GM18858 (cell line): ENCODE measurements at regions not wholly inside any gene's neighbourhood (a gene's known extent, or its start where the extent isn't known, plus 50 kb on each side); places are given as distances from the start of the nearest gene placed in this dataset.

Experiments used
- ATAC-seq: cut with Tn5 transposase; IDR thresholded peaks from one replicate; pipeline ENCODE4 v1.9.1; 2021; ENCODE audit not compliant: unreplicated experiment

- no peak for ATAC-seq
Observed at GRCh38 chr4:92101737-92102172, 202.0 kb upstream of the GRID2 start.

GRCh38 chr4:92104506-92104905 is 199.3 kb upstream of the GRID2 start:
- ATAC-seq = no peak

DNA sequence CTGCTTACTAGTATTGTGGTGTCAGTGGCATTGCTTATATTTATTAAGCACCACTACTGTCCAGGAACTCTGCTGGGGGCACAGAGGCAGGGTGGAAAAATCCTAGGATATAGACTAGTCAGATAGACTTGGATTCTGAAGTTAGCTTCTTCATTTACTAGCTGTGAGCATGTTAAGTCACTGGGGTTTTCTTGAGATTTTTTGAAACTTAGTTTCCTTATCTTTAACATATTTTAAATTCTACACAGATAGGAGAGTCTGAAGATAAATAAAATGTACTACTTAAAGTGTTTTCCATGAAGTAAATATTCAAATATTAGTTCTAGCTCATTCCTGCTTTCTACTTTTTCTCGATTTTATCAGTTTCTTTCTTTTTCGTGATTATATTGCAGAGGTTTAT is 196.9 kb upstream of the GRID2 start:
- ATAC-seq = no peak

- no peak for ATAC-seq
Observed at GRCh38 chr4:92111493-92111892, 192.3 kb upstream of the GRID2 start.

- ATAC-seq = no peak
Observed at GRCh38 chr4:92112805-92113204, 191.0 kb upstream of the GRID2 start.

GRCh38 chr4:92120810-92121498 is 182.8 kb upstream of the GRID2 start:
- ATAC-seq = no peak

GRCh38 chr4:92122911-92123310 is 180.9 kb upstream of the GRID2 start:
- ATAC-seq = no peak

DNA sequence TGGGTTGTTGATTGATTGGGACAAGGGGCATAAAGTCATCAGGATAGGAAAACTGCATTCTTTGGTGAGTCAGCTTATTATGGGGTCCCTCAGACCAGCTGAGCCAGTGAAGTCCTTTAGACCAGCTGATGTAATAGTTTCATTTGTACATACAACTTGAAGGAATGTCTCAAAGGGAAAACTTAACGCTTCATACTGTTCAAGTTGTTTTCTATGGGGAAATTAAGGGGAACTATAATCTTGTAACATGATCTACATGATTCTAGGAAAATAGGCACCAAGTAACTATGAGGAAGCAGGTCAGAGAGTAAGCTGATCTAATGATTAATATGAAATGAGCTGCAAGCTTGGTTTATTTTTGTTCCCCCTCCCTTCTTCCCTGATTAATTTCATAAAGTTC is 175.1 kb upstream of the GRID2 start:
- no peak for ATAC-seq

DNA sequence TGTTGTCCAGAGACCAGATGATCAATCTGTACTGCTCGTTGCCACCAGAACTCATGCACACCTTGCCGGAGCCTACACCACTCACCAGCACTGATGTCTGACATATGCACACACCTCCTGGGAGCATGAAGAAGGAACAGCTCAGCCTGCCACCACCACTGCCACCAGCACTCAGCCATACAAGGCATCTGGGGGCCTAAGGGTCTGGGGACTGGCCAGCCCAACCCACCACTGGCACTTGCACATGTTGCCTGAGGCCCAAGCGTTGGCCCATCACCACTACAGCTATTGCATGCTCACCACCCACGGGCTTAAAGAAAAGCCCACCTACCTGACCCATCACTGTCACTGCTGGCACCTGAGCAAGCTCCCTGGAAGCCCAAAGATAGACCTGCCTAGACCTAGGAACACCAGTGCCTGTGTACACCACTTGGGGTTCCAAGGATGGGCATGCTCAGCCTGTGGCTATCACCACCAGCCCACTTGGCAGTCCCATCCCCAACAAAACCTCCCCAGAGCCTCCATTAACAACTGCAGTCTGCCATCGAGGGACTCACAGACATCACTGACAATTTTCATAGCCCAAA is 174.3 kb upstream of the GRID2 start:
- no peak for ATAC-seq

GRCh38 chr4:92136434-92136833 is 167.3 kb upstream of the GRID2 start:
- no peak for ATAC-seq

DNA sequence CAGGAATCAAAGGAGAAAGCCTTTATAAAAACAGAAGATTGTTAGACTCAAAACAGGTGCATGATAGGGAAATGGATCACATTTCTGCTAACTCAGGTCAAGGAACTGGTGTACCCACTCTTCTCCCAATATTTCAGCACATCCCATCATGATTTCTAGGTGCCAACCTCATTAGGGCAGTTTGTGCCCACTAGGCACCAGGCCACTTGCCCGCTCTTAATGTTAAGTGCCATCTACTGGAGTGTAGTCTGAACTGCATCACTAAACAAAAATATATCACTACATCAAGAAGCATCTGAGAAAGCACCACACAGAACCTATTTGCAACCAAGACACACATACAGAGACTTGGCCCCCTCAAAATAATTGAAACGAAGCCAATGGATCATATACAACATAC is 140.4 kb upstream of the GRID2 start:
- no peak for ATAC-seq

GRCh38 chr4:92170340-92170739 is 133.4 kb upstream of the GRID2 start:
- ATAC-seq = no peak

GRCh38 chr4:92172203-92172602 is 131.6 kb upstream of the GRID2 start:
- no peak for ATAC-seq

- no peak for ATAC-seq
Observed at GRCh38 chr4:92175250-92175649, 128.5 kb upstream of the GRID2 start.

DNA sequence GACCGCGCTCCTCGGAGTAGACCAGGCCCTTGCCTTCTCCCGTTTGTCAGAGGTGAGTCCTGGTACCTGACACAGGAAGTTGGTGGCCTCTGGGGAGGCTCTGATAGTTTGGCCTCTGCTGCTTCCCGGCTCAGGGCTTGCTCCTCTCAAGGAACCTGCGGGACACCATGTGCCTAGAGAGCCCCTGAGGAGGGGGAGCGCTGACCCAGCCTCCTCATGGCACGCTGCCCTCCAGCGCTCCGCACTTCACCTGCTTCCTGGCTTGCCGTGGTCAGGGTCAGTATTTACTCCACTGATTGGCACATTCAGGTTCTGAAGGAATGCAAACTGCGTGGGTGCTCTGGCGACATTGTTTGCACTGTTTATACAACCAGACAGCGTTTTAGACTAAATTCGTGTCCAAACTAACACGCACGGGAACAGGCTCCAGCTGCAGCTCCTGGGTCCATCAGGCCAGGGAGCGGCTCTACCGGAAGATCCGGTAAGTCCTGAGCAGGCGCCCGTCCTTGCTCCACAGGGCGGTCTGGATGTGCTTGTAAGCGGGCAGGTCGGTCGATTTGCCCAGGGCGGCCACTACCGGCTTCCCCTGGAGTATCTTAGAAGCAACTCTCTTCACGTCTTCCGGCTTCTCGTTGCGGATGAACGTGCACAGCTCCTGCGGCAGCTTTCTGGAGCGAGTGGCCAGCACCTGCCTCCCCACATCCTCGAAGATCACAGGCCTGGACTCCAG is 121.6 kb upstream of the GRID2 start:
- no peak for ATAC-seq

DNA sequence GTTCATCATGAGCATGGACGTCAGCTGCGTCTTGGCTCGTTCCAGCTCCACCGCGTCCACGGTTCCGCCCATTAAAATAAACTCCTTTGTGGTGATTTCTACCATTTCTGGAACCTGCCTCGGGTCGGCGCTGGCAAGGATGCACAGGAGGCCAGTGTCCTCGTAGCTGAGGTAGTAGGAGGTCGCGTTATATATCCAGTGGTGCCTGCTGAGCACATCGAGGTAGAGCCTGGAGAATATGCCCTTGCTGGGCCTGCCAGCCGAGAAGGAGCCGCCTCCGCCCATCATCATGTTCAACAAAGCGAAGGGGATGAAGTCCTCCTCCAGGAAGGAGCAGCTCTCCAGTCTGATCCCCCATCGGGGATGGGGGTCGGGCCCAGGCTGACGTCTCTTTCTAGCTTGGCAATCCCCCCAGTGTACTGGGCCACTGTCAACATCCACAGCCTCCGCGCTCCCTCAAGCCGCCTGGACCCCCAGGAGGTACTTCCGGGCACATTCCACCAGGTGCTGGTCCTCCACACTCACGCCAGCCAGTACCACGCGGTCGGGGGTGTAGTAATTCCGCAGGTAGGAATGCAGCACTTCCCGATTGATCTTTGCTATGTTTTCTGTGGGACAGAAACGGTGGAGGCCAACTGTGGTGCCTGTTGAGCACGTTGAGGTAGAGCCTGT is 120.9 kb upstream of the GRID2 start:
- no peak for ATAC-seq

- ATAC-seq = no peak
Observed at GRCh38 chr4:92183825-92184224, 119.9 kb upstream of the GRID2 start.

GRCh38 chr4:92184566-92184965 is 119.2 kb upstream of the GRID2 start:
- no peak for ATAC-seq

GRCh38 chr4:92186239-92186638 is 117.5 kb upstream of the GRID2 start:
- no peak for ATAC-seq

DNA sequence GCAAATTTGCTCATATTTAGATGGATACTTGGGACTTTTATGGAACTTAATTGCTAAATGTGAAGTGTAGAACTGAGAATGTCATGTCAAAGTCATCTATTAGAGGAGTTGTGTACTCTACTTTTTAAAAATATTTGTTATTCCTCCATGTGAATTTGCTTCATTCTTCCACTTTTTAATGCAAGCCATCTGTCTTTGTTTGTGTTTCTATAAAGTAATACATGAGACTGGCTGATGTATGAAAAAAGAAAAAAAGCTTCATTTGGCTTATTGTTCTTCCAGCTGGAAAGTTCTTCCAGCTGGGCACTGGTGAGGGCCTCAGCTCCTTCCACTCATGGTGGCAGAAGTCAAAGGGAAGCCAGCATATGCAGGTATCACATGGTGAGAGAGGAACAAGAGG is 114.6 kb upstream of the GRID2 start:
- no peak for ATAC-seq

DNA sequence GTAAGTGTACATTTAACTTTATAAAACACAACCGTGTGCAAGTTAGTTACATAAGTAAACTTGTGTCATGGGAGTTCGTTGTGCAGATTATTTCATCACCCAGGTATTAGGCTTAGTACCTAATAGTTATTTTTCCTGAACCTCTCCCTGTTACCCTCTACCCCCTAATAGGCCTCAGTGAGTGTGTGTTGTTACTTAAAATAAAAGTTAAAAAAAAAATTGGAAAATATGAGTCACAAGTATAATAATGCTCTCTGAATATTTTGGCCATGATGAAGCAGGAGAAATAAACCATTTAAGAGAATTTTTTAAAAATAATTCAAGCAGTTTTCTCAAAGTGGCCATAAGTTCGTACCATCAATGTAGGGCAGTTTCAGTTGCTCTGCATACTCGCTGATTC is 105.1 kb upstream of the GRID2 start:
- ATAC-seq = no peak

DNA sequence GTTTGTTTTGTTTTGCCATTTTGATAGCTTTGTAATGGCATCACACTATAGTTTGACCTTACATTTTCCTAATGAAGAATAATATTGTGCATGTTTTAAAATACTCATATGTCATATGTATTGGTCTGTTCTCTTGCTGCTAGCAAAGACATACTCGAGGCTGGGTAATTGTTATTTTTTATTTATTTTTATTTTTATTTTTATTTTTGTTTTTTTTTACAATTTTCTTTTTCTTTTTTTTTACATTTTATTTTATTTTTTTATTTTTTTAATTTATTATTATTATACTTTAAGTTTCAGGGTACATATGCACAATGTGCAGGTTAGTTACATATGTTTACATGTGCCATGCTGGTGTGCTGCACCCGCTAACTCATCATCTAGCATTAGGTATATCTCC is 104.6 kb upstream of the GRID2 start:
- no peak for ATAC-seq
